ENCODE measurements at regions not wholly inside any gene's neighbourhood (a gene's known extent, or its start where the extent isn't known, plus 50 kb on each side); places are given as distances from the start of the nearest gene placed in this dataset.

GRCh38 chr16:64455275-64455674 lies 666.6 kb downstream of the CDH11 start:
- peaks cover 0 to 12% of the 10 kb centered on the region in 2 experiments for H3K9me3 ChIP-seq (ENCODE audit: control insufficient read depth in 1 of 2, insufficient read depth in 1 of 2, low read length in 2 of 2)
- ATAC-seq (ENCODE audit: poor library complexity) = no peak
- CTCF ChIA-PET = no interaction called here
- no peaks in the 10 kb centered on the region for H3K27me3 ChIP-seq (ENCODE audit: control insufficient read depth in 1 of 2, insufficient read depth in 2 of 2, low read length in 2 of 2)
- POLR2A ChIA-PET = no interaction called here
- no peaks in the 10 kb centered on the region for H3K36me3 ChIP-seq (ENCODE audit: insufficient read depth, low read length)
- peaks cover 7% of the 10 kb centered on the region for H3K9me3 Mint-ChIP-seq
- no peak overlapping the region for H3K4me3 Mint-ChIP-seq
- no peak for DNase-seq
- TF ChIP-seq, protein P1, sequence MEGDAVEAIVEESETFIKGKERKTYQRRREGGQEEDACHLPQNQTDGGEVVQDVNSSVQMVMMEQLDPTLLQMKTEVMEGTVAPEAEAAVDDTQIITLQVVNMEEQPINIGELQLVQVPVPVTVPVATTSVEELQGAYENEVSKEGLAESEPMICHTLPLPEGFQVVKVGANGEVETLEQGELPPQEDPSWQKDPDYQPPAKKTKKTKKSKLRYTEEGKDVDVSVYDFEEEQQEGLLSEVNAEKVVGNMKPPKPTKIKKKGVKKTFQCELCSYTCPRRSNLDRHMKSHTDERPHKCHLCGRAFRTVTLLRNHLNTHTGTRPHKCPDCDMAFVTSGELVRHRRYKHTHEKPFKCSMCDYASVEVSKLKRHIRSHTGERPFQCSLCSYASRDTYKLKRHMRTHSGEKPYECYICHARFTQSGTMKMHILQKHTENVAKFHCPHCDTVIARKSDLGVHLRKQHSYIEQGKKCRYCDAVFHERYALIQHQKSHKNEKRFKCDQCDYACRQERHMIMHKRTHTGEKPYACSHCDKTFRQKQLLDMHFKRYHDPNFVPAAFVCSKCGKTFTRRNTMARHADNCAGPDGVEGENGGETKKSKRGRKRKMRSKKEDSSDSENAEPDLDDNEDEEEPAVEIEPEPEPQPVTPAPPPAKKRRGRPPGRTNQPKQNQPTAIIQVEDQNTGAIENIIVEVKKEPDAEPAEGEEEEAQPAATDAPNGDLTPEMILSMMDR (IDR thresholded peaks at IDR 0.05) = no peak
- no peaks in the 10 kb centered on the region for H3K36me3 Mint-ChIP-seq (ENCODE audit: low read depth)
- no peaks in the 10 kb centered on the region for H3K4me1 Mint-ChIP-seq (ENCODE audit: low read depth)
- no peak overlapping the region for H3K27ac Mint-ChIP-seq
- H3K27me3 Mint-ChIP-seq = no peaks in the 10 kb centered on the region
- intact Hi-C loops (cut with DNase I, micrococcal nuclease) = no loop called here
- no peak overlapping the region for H3K27ac ChIP-seq (ENCODE audit: low read depth in 1 of 2, low read length in 2 of 2)
- H3K4me1 ChIP-seq (ENCODE audit: insufficient read depth, low read length) = no peaks in the 10 kb centered on the region
- no peak overlapping the region for H3K4me3 ChIP-seq (ENCODE audit: low read length)

DNA sequence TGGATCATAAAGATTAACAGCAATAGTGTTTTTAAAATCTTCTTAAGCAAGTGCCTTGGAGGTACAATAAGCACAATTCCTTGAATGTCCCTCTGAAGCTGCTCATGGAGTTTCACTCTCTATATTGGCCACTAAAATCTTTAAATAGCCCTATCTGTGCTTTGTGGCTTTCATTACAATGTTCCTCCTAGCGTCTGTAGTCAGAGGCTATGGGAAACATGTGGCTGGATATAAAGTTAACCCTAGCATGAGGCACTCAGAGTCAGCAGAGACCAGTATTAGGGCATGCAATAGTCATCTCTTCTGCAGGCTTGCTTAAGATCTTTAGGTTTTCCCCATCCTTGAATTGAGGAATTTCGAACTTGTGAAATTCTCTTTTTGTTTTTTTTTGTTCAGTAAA lies 668.2 kb downstream of the CDH11 start:
- ATAC-seq (ENCODE audit: poor library complexity) = no peak
- Mint-ChIP-seq H3K4me3 (no peak overlapping the region), H3K27ac (no peak overlapping the region), H3K4me1 (ENCODE audit: low read depth) (no peaks in the 10 kb centered on the region), H3K9me3 (peaks cover 5% of the 10 kb centered on the region), H3K36me3 (ENCODE audit: low read depth) (no peaks in the 10 kb centered on the region), H3K27me3 (no peaks in the 10 kb centered on the region)
- ChIA-PET POLR2A (no interaction called here), CTCF (no interaction called here)
- Histone ChIP-seq H3K27me3 (ENCODE audit: control insufficient read depth in 1 of 2, insufficient read depth in 2 of 2, low read length in 2 of 2) (no peaks in the 10 kb centered on the region), H3K36me3 (ENCODE audit: insufficient read depth, low read length) (no peaks in the 10 kb centered on the region), H3K27ac (ENCODE audit: low read depth in 1 of 2, low read length in 2 of 2) (no peak overlapping the region), H3K4me3 (ENCODE audit: low read length) (no peak overlapping the region), H3K4me1 (ENCODE audit: insufficient read depth, low read length) (no peaks in the 10 kb centered on the region), H3K9me3 (ENCODE audit: control insufficient read depth in 1 of 2, insufficient read depth in 1 of 2, low read length in 2 of 2) (peaks cover 0 to 12% of the 10 kb centered on the region in 2 experiments)
- intact Hi-C loops (cut with DNase I, micrococcal nuclease) = no loop called here
- TF ChIP-seq, protein P1 (IDR thresholded peaks at IDR 0.05) = no peak
- DNase-seq = no peak

DNA sequence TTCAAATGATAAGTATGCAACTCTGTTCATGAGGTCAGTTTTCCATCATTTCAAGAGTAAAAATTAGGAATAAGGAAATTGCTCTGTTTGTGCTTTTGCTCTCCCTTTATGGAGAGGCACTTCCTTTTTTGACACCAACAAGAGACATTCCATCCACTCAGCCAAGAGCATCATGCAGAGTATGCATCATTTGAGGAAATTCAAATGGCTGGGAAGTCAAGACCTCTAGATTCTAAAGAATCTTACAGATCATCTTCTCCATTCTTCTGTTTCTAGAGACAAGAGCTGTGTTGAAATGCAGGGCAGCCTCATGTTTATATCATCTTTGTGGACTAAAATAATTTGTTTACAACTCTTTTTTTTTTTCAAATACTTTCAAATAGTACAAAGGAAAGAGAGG lies 669.4 kb downstream of the CDH11 start:
- Mint-ChIP-seq H3K9me3 (peaks cover 6% of the 10 kb centered on the region), H3K27ac (no peak overlapping the region), H3K27me3 (no peaks in the 10 kb centered on the region), H3K4me1 (ENCODE audit: low read depth) (no peaks in the 10 kb centered on the region), H3K36me3 (ENCODE audit: low read depth) (no peaks in the 10 kb centered on the region), H3K4me3 (no peak overlapping the region)
- DNase-seq (no peak), ATAC-seq (ENCODE audit: poor library complexity) (no peak)
- H3K9me3 ChIP-seq (ENCODE audit: control insufficient read depth in 1 of 2, insufficient read depth in 1 of 2, low read length in 2 of 2) = peaks cover 0 to 12% of the 10 kb centered on the region in 2 experiments
- H3K4me1 ChIP-seq (ENCODE audit: insufficient read depth, low read length) = no peaks in the 10 kb centered on the region
- intact Hi-C loops (cut with DNase I, micrococcal nuclease) = no loop called here
- H3K27ac ChIP-seq (ENCODE audit: low read depth in 1 of 2, low read length in 2 of 2) = no peak overlapping the region
- H3K36me3 ChIP-seq (ENCODE audit: insufficient read depth, low read length) = no peaks in the 10 kb centered on the region
- ChIA-PET CTCF (no interaction called here), POLR2A (no interaction called here)
- no peak overlapping the region for H3K4me3 ChIP-seq (ENCODE audit: low read length)
- TF ChIP-seq, protein P1 (IDR thresholded peaks at IDR 0.05) = no peak
- no peaks in the 10 kb centered on the region for H3K27me3 ChIP-seq (ENCODE audit: control insufficient read depth in 1 of 2, insufficient read depth in 2 of 2, low read length in 2 of 2)

All from CD4-positive, alpha-beta T cell (primary cell).